K562 (cell line): ENCODE measurements at regions not wholly inside any gene's neighbourhood (a gene's known extent, or its start where the extent isn't known, plus 50 kb on each side); places are given as distances from the start of the nearest gene placed in this dataset.
A peak's percentile ranks its signal among the peaks of the same experiment; 100 is the strongest.

Source experiments
- ATAC-seq: fragments of 200-7000 bp; cut with Tn5 transposase; 3 replicates; pipeline ENCODE4 v1.9.1; 2020; ENCODE audit warnings: moderate library complexity
- BruUV-seq: library from RNA; stranded (reverse); fragments of 400-500 nt; replicated peaks from 2 replicates; lab custom pipeline; 2021; lab: Mats Ljungman, UMichigan
- CTCF ChIA-PET: fragments of 300-600 bp; formaldehyde crosslinking; extraction: SDS; loops from one replicate; lab custom pipeline; 2021; ENCODE audit warnings: low intra/inter-chr PET ratio; lab: Yijun Ruan, JAX
- POLR2A ChIA-PET: fragments of 300-600, 350-650 bp; sonication (Branson Sonifier 250); formaldehyde crosslinking; extraction: SDS; loops from one replicate; lab custom pipeline; 2021; ENCODE audit warnings: antibody characterized with exemption, inconsistent platforms; lab: Yijun Ruan, JAX
- DNase-seq, 4 experiments: peaks; one replicate each; pipeline versions ENCODE4 v3.0.0 to v3.0.0-alpha.2; 2011 to 2018; ENCODE audit warnings: low spot score in 3 of 4, mixed read lengths in 3 of 4; ENCODE audit errors: extremely low read depth in 1 of 4
- FAIRE-seq: peaks from 2 replicates; lab custom pipeline; 2011; peaks lifted over from hg19 to GRCh38; lab: Jason Lieb, UNC
- H2AFZ ChIP-seq: 2 replicates; pipeline ENCODE4 v1.6.0; 2011; ENCODE audit warnings: low read depth, low read length, control low read depth, inconsistent platforms
- H3K27ac ChIP-seq: fragments of 200-600 bp; 3 replicates; pipeline ENCODE4 v1.8.0; 2011; ENCODE audit warnings: low read depth, mild to moderate bottlenecking, control low read depth, inconsistent platforms, low read length, moderate library complexity, mixed read lengths; ENCODE audit errors: extremely low read depth
- H3K27me3 ChIP-seq, 2 experiments: fragments of 300-600 bp in 1 of 2; 2 replicates in 1 of 2; 3 replicates in 1 of 2; pipeline versions ENCODE4 v1.6.0 to v1.8.0; 2011; ENCODE audit warnings: inconsistent platforms in 2 of 2, low read length in 2 of 2, mild to moderate bottlenecking in 1 of 2, mixed read lengths in 1 of 2, moderate library complexity in 1 of 2; ENCODE audit not compliant: control insufficient read depth in 2 of 2, insufficient read depth in 2 of 2
- H3K36me3 ChIP-seq: fragments of 300-600 bp; 3 replicates; pipeline ENCODE4 v1.8.0; 2011; ENCODE audit warnings: mild to moderate bottlenecking, low read length, inconsistent platforms; ENCODE audit not compliant: control insufficient read depth, insufficient read depth
- H3K4me1 ChIP-seq, 2 experiments: fragments of 200-600 bp in 1 of 2; replicated peaks in 1 of 2; 2 replicates in 1 of 2; 3 replicates in 1 of 2; pipeline versions ENCODE4 v1.5.1 to v1.8.0; 2011; ENCODE audit warnings: inconsistent platforms in 2 of 2, low read length in 2 of 2, mild to moderate bottlenecking in 1 of 2, mixed read lengths in 1 of 2, moderate library complexity in 1 of 2; ENCODE audit not compliant: control insufficient read depth in 2 of 2, insufficient read depth in 2 of 2
- H3K4me2 ChIP-seq: 2 replicates; pipeline ENCODE4 v1.6.1; 2011; ENCODE audit warnings: low read length, control low read depth, inconsistent platforms, mixed read lengths; ENCODE audit not compliant: insufficient read depth
- H3K4me3 ChIP-seq: fragments of 200-600 bp; sonication (generic), shearing (Covaris generic); 2 replicates; pipeline ENCODE4 v1.5.1; 2016; ENCODE audit warnings: control low read depth, inconsistent platforms
- H3K79me2 ChIP-seq: fragments of 200-600 bp; 3 replicates; pipeline ENCODE4 v1.8.0; 2011; ENCODE audit warnings: low read length, inconsistent platforms; ENCODE audit not compliant: control insufficient read depth, insufficient read depth
- H3K9ac ChIP-seq, 2 experiments: 2 replicates each; pipeline versions ENCODE4 v1.6.0 to v1.6.1; 2011; ENCODE audit warnings: low read depth in 2 of 2, low read length in 2 of 2, control low read depth in 1 of 2, inconsistent platforms in 1 of 2, mild to moderate bottlenecking in 1 of 2, mixed read lengths in 1 of 2; ENCODE audit not compliant: insufficient read depth in 1 of 2
- H3K9me1 ChIP-seq: one replicate; pipeline ENCODE4 v1.6.0; 2011; ENCODE audit warnings: inconsistent platforms, mild to moderate bottlenecking, low read length, moderate library complexity; ENCODE audit not compliant: control insufficient read depth, insufficient read depth
- H3K9me3 ChIP-seq: replicated peaks from 2 replicates; pipeline ENCODE4 v1.5.1; 2011; ENCODE audit warnings: low read depth, low read length, inconsistent platforms; ENCODE audit not compliant: control insufficient read depth, insufficient read depth
- H4K20me1 ChIP-seq: replicated peaks from 2 replicates; pipeline ENCODE4 v1.6.1; 2011; ENCODE audit warnings: low read length, inconsistent platforms, mixed read lengths; ENCODE audit not compliant: control insufficient read depth, insufficient read depth
- ASH1L ChIP-seq: fragments of 450-650 bp; IDR thresholded peaks from 2 replicates; pipeline ENCODE4 v1.6.1; 2018; ENCODE audit warnings: borderline replicate concordance, mild to moderate bottlenecking, low read depth; ENCODE audit not compliant: partially characterized antibody
- CREM ChIP-seq: IDR thresholded peaks from 2 replicates; pipeline ENCODE4 v1.6.1; 2014; ENCODE audit warnings: antibody characterized with exemption, low read depth
- NFIC ChIP-seq: fragments of 450-650 bp; IDR thresholded peaks from 2 replicates; pipeline ENCODE4 v1.6.1; 2017; ENCODE audit warnings: mild to moderate bottlenecking, inconsistent platforms
- PYGO2 ChIP-seq: fragments of 450-650 bp; IDR thresholded peaks from 2 replicates; pipeline ENCODE4 v1.6.1; 2016; ENCODE audit warnings: mild to moderate bottlenecking, missing genetic modification characterization, moderate library complexity, missing compliant biosample characterization
- ZNF644 ChIP-seq: fragments of 200-800 bp; sonication (Bioruptor generic); IDR thresholded peaks from 2 replicates; pipeline ENCODE4 v1.6.1; 2016; ENCODE audit warnings: low read depth, missing genetic modification characterization, missing compliant biosample characterization
- ZNF76 ChIP-seq: fragments of 250-450 bp; sonication (Bioruptor Pico); IDR thresholded peaks from 2 replicates; pipeline ENCODE4 v1.4.0; 2020; ENCODE audit warnings: mild to moderate bottlenecking, moderate library complexity, borderline replicate concordance
- WGBS: fragments of 100-300 bp; shearing (Covaris generic); methylation state at CpG from one replicate; pipeline ENCODE4 v1.1.6; 2016; ENCODE audit warnings: low coverage, mixed read lengths; ENCODE audit not compliant: insufficient coverage; ENCODE audit errors: missing lambda C conversion rate; 5-methylcytosine and 5-hydroxymethylcytosine counted together
- in situ Hi-C: fragments of 300-500 bp; cut with MboI; formaldehyde crosslinking; loops from 4 replicates; pipeline ENCODE4 v1.15.0; 2018; ENCODE audit warnings: inconsistent platforms, mixed read lengths
- intact Hi-C: fragments of 100-400 bp; cut with micrococcal nuclease; formaldehyde crosslinking; loops from 2 replicates; pipeline ENCODE4 v1.14.2; 2022
- TF ChIP-seq, protein P1 (sequence below): conservative IDR thresholded peaks from 2 replicates; pipeline ENCODE4 v1.6.1; 2011; ENCODE audit warnings: low read depth, mild to moderate bottlenecking, low read length; ENCODE audit not compliant: control insufficient read depth

- no peak overlapping the region for H3K4me2 ChIP-seq
- no peak overlapping the region for H3K27ac ChIP-seq
- ATAC-seq: no peak
- CTCF ChIA-PET: no interaction called here
- no peaks in the 10 kb centered on the region for H3K4me1 ChIP-seq
- BruUV-seq: no TSS peak
- no peak for DNase-seq
- H4K20me1 ChIP-seq: no peaks in the 10 kb centered on the region
- H3K4me3 ChIP-seq: no peak overlapping the region
- in situ Hi-C loops: no loop called here
- FAIRE-seq: no peak
- H3K79me2 ChIP-seq: no peaks in the 10 kb centered on the region
- TF ChIP-seq ZNF76 (CRISPR knock-in tag) (no peak), NFIC (0 out of 2 replicates have a peak, but pooled peaks have one; percentile 19)
- TF ChIP-seq, all 486 proteins: peak for 1
- POLR2A ChIA-PET: interaction anchor here (0.5 kb wide), 1 partner anchor 9 kb away, joined by 3 read pairs; no protein-coding TSS in a partner anchor
- no peak overlapping the region for H2AFZ ChIP-seq
- intact Hi-C loops: no loop called here
- no peaks in the 10 kb centered on the region for H3K36me3 ChIP-seq
- no peak overlapping the region for H3K9ac ChIP-seq
- no peaks in the 10 kb centered on the region for H3K9me3 ChIP-seq
- H3K9me1 ChIP-seq: no peaks in the 10 kb centered on the region
- no peaks in the 10 kb centered on the region; a peak in 1 of 5 replicates for H3K27me3 ChIP-seq
- WGBS: 5% methylated on average over 3 of the region's 3 CpGs
Measured at GRCh38 chr16:65950211-65950610, 416.3 kb upstream of the CDH5 start.

- POLR2A ChIA-PET: no interaction called here
- H3K79me2 ChIP-seq: no peaks in the 10 kb centered on the region
- H4K20me1 ChIP-seq: no peaks in the 10 kb centered on the region
- FAIRE-seq (no peak), DNase-seq (no peak), ATAC-seq (no peak)
- no peak overlapping the region for H2AFZ ChIP-seq
- H3K9me3 ChIP-seq: no peaks in the 10 kb centered on the region
- no peak overlapping the region for H3K4me3 ChIP-seq
- no peaks in the 10 kb centered on the region for H3K36me3 ChIP-seq
- intact Hi-C loops (no loop called here), in situ Hi-C loops (no loop called here)
- H3K27ac ChIP-seq: no peak overlapping the region
- no peak overlapping the region for H3K9ac ChIP-seq
- 1% methylated on average over 8 of the region's 9 CpGs for WGBS
- no TSS peak for BruUV-seq
- no peak for TF ChIP-seq ZNF644 (tag)
- no peak for TF ChIP-seq CREM
- TF ChIP-seq PYGO2 (tag): no peak
- TF ChIP-seq ASH1L: no peak
- TF ChIP-seq, protein P1, sequence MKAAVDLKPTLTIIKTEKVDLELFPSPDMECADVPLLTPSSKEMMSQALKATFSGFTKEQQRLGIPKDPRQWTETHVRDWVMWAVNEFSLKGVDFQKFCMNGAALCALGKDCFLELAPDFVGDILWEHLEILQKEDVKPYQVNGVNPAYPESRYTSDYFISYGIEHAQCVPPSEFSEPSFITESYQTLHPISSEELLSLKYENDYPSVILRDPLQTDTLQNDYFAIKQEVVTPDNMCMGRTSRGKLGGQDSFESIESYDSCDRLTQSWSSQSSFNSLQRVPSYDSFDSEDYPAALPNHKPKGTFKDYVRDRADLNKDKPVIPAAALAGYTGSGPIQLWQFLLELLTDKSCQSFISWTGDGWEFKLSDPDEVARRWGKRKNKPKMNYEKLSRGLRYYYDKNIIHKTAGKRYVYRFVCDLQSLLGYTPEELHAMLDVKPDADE: no peak
- no peak overlapping the region for H3K4me2 ChIP-seq
- CTCF ChIA-PET: no interaction called here
- no peaks in the 10 kb centered on the region for H3K4me1 ChIP-seq
- no peaks in the 10 kb centered on the region; a peak in 1 of 5 replicates for H3K27me3 ChIP-seq
- no peaks in the 10 kb centered on the region for H3K9me1 ChIP-seq
Measured at GRCh38 chr16:65948361-65948760, 418.1 kb upstream of the CDH5 start.
